Trophoblast cell (in vitro differentiated cells and primary cell): ENCODE measurements at regions not wholly inside any gene's neighbourhood (a gene's known extent, or its start where the extent isn't known, plus 50 kb on each side); places are given as distances from the start of the nearest gene placed in this dataset.
A peak's percentile ranks its signal among the peaks of the same experiment; 100 is the strongest.

ENCODE experiments used
- DNase-seq, 2 donors: peaks; one replicate each; pipeline ENCODE4 v3.0.0-alpha.2; 2016
- H2AFZ ChIP-seq: 2 replicates; pipeline ENCODE4 v1.6.1; 2013; ENCODE audit warnings: low read length, moderate library complexity, mild to moderate bottlenecking; ENCODE audit not compliant: insufficient read depth, poor library complexity
- H2AK5ac ChIP-seq: 2 replicates; pipeline ENCODE4 v1.6.1; 2013; ENCODE audit warnings: mild to moderate bottlenecking, low read length
- H2BK120ac ChIP-seq: 2 replicates; pipeline ENCODE4 v1.6.1; 2013; ENCODE audit warnings: low read length, mild to moderate bottlenecking, moderate library complexity; ENCODE audit not compliant: insufficient read depth, poor library complexity
- H2BK12ac ChIP-seq: 2 replicates; pipeline ENCODE4 v1.6.1; 2013; ENCODE audit warnings: mild to moderate bottlenecking, low read length, moderate library complexity
- H2BK5ac ChIP-seq: 2 replicates; pipeline ENCODE4 v1.6.1; 2013; ENCODE audit warnings: low read length, low read depth, moderate library complexity, mild to moderate bottlenecking; ENCODE audit not compliant: poor library complexity
- H3K14ac ChIP-seq: 2 replicates; pipeline ENCODE4 v1.6.1; 2013; ENCODE audit warnings: mild to moderate bottlenecking, low read length
- H3K18ac ChIP-seq: 2 replicates; pipeline ENCODE4 v1.6.1; 2013; ENCODE audit warnings: mild to moderate bottlenecking, low read length
- H3K23ac ChIP-seq: 2 replicates; pipeline ENCODE4 v1.6.1; 2013; ENCODE audit warnings: low read length
- H3K27ac ChIP-seq: 2 replicates; pipeline ENCODE4 v1.5.1; 2013; ENCODE audit warnings: low read depth, mild to moderate bottlenecking, inconsistent platforms, low read length, moderate library complexity
- H3K27me3 ChIP-seq: 2 replicates; pipeline ENCODE4 v1.6.1; 2013; ENCODE audit warnings: inconsistent platforms, mild to moderate bottlenecking, low read length, moderate library complexity; ENCODE audit not compliant: insufficient read depth
- H3K36me3 ChIP-seq, 2 experiments: 1 replicate in 1 of 2; 2 replicates in 1 of 2; pipeline ENCODE4 v1.6.1; 2013; ENCODE audit warnings: low read length in 2 of 2, mild to moderate bottlenecking in 2 of 2, moderate library complexity in 1 of 2; ENCODE audit not compliant: insufficient read depth in 2 of 2, control insufficient read depth in 1 of 2
- H3K4ac ChIP-seq: 2 replicates; pipeline ENCODE4 v1.6.1; 2013; ENCODE audit warnings: low read depth, mild to moderate bottlenecking, low read length, moderate library complexity
- H3K4me1 ChIP-seq, 2 experiments: 1 replicate in 1 of 2; 2 replicates in 1 of 2; pipeline ENCODE4 v1.6.1; 2013; ENCODE audit warnings: low read length in 2 of 2, mild to moderate bottlenecking in 2 of 2, moderate library complexity in 1 of 2; ENCODE audit not compliant: insufficient read depth in 2 of 2, control insufficient read depth in 1 of 2
- H3K4me2 ChIP-seq: 2 replicates; pipeline ENCODE4 v1.6.1; 2013; ENCODE audit warnings: inconsistent platforms, mild to moderate bottlenecking, low read length, moderate library complexity
- H3K4me3 ChIP-seq: 2 replicates; pipeline ENCODE4 v1.5.1; 2013; ENCODE audit warnings: mild to moderate bottlenecking, low read depth, low read length, inconsistent platforms
- H3K79me1 ChIP-seq: one replicate; pipeline ENCODE4 v1.6.1; 2013; ENCODE audit warnings: low read length
- H3K79me2 ChIP-seq: 2 replicates; pipeline ENCODE4 v1.6.1; 2013; ENCODE audit warnings: low read length, mild to moderate bottlenecking; ENCODE audit not compliant: control insufficient read depth, insufficient read depth, poor library complexity
- H3K9ac ChIP-seq: 2 replicates; pipeline ENCODE4 v1.6.1; 2013; ENCODE audit warnings: mild to moderate bottlenecking, low read length
- H3K9me3 ChIP-seq: 2 replicates; pipeline ENCODE4 v1.6.1; 2013; ENCODE audit warnings: low read depth, mild to moderate bottlenecking, control low read depth, inconsistent platforms, low read length; ENCODE audit not compliant: insufficient read depth
- H4K12ac ChIP-seq: 2 replicates; pipeline ENCODE4 v1.6.1; 2013; ENCODE audit warnings: low read depth, mild to moderate bottlenecking, low read length, moderate library complexity
- H4K8ac ChIP-seq: 2 replicates; pipeline ENCODE4 v1.6.1; 2013; ENCODE audit warnings: low read depth, mild to moderate bottlenecking, low read length, moderate library complexity
- H4K91ac ChIP-seq: one replicate; pipeline ENCODE4 v1.6.1; 2013; ENCODE audit warnings: low read depth, mild to moderate bottlenecking, low read length, moderate library complexity
- WGBS: extraction: QIAGEN DNeasy Blood & Tissue Kit; methylation state at CpG from one replicate; pipeline ENCODE4 v1.1.7; 2013; ENCODE audit warnings: missing lambda C conversion rate; ENCODE audit not compliant: insufficient read length, insufficient coverage; ENCODE audit errors: extremely low coverage; 5-methylcytosine and 5-hydroxymethylcytosine counted together

DNA sequence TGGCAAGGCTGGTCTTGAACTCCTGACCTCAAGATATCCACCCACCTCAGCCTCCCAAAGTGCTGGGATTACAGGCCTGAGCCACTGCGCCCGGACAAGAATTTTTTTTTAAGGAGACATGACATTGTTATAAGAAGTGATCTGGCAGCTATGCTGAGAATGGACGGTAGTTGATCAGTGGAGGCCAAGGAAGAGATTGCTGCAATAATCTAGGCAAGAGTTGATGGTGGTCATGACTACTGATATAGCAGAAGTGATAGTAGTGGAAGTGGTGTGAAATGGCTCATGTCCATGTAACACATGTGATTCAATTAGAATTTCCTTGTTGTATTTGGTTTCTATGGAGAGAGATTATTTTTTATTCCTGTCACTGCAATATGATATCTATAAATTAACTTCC is 125.3 kb upstream of the CCN2 start:
- WGBS: no CpG with 5 or more reads among the region's 3 CpGs

DNA sequence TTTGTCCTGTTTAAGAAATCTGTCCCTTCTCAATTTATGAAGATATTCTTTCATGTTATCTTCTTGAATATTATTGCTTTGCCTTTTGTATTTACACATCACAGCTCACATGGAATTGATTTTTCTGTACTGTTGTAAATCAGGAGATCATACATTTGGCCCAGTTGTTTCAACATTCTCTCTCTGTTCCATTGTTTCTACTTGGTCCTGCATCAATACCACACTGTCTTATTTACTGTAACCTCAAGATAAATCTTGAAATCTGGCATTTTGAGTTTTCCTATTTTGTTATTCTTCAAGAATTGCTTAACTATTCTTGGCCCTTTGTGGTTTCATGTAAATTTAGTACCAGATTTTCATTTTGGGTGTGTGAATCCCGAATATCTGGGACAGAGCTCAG is 121.7 kb upstream of the CCN2 start:
- Histone ChIP-seq H2AFZ (no peak overlapping the region), H3K4me3 (no peak overlapping the region), H2BK5ac (no peak overlapping the region), H3K23ac (no peak overlapping the region), H3K18ac (no peak overlapping the region), H3K4ac (no peak overlapping the region), H4K91ac (no peak overlapping the region), H4K12ac (no peak overlapping the region), H3K14ac (no peak overlapping the region), H3K9ac (no peak overlapping the region), H3K27me3 (no peaks in the 10 kb centered on the region), H4K8ac (no peak overlapping the region), H3K79me2 (no peaks in the 10 kb centered on the region), H2BK12ac (no peak overlapping the region), H2BK120ac (no peak overlapping the region), H3K79me1 (no peaks in the 10 kb centered on the region), H3K4me1 (no peaks in the 10 kb centered on the region), H2AK5ac (no peak overlapping the region), H3K36me3 (no peaks in the 10 kb centered on the region), H3K9me3 (no peaks in the 10 kb centered on the region), H3K27ac (no peak overlapping the region), H3K4me2 (no peak overlapping the region)
- no CpG with 5 or more reads among the region's 1 CpG for WGBS
- no peak for DNase-seq

More for the DNA sequence above, 125.3 kb upstream of the CCN2 start:
- H3K79me1 ChIP-seq: no peaks in the 10 kb centered on the region
- no peaks in the 10 kb centered on the region for H3K4me1 ChIP-seq
- no peaks in the 10 kb centered on the region for H3K36me3 ChIP-seq
- no peak overlapping the region for H4K8ac ChIP-seq
- no peak overlapping the region for H3K4me2 ChIP-seq
- no peak overlapping the region for H4K91ac ChIP-seq
- H3K27ac ChIP-seq: no peak overlapping the region
- no peak overlapping the region for H2BK12ac ChIP-seq
- H3K4me3 ChIP-seq: no peak overlapping the region
- no peak overlapping the region for H3K4ac ChIP-seq
- no peaks in the 10 kb centered on the region for H3K9me3 ChIP-seq
- H3K9ac ChIP-seq: no peak overlapping the region
- H3K27me3 ChIP-seq: no peaks in the 10 kb centered on the region
- no peak overlapping the region for H3K18ac ChIP-seq
- H3K23ac ChIP-seq: no peak overlapping the region
- H2BK120ac ChIP-seq: no peak overlapping the region
- H2AFZ ChIP-seq: no peak overlapping the region
- H3K14ac ChIP-seq: no peak overlapping the region
- H3K79me2 ChIP-seq: no peaks in the 10 kb centered on the region
- H4K12ac ChIP-seq: no peak overlapping the region
- DNase-seq: peak in 1 of 2 donors; percentile 54
- H2AK5ac ChIP-seq: no peak overlapping the region
- H2BK5ac ChIP-seq: no peak overlapping the region

DNA sequence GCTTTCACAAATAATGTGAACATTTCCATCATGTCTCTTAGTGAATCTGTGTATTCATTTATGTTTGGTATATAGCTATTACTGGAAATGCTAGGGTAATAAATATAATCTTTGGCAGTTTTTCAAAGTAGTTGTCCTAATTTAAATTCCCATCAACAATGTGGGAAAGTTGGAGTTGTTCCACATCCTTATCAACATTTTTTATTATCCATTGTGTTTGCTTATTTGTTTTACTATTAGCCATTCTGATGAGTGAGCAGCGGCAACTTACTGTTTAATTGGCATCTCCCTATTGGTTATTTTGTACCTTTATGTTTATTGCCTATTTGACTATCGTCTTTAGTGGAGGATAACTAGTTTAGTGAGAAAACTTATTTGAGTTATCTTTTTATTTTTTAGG is 121.1 kb upstream of the CCN2 start:
- DNase-seq: no peak
- no peak overlapping the region for H2BK12ac ChIP-seq

DNA sequence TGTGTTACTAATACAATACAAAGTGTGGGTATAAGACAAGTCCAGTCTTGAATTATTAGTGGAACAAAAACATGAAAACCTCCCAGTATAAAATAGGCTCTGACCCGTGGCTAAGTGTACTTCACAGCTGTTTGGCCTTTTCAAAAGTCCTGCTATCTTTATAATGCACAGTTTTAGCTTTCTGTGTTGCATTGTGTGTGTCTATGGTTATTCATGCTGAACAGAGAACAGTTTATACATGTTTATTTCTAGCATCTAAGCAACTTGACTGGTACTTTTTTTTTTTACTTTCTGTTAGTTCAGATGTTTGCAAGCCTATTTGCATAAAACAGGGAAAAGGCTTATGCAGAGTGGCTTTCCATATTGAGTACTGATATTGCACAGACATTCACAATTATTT is 119.2 kb upstream of the CCN2 start:
- no peak overlapping the region for H4K12ac ChIP-seq
- WGBS: no CpG with 5 or more reads among the region's 1 CpG
- no peak overlapping the region for H3K18ac ChIP-seq
- H3K27ac ChIP-seq: no peak overlapping the region
- no peaks in the 10 kb centered on the region for H3K27me3 ChIP-seq
- peaks cover 0 to 2% of the 10 kb centered on the region in 2 experiments for H3K36me3 ChIP-seq
- H2BK5ac ChIP-seq: no peak overlapping the region
- no peak overlapping the region for H2BK120ac ChIP-seq
- H3K14ac ChIP-seq: no peak overlapping the region
- no peak overlapping the region for H4K91ac ChIP-seq
- H3K9ac ChIP-seq: no peak overlapping the region
- no peak overlapping the region for H3K4me3 ChIP-seq
- H3K4ac ChIP-seq: no peak overlapping the region
- H3K79me2 ChIP-seq: no peaks in the 10 kb centered on the region
- H3K4me1 ChIP-seq: no peaks in the 10 kb centered on the region
- H3K4me2 ChIP-seq: no peak overlapping the region
- H4K8ac ChIP-seq: no peak overlapping the region
- no peak for DNase-seq
- no peak overlapping the region for H3K23ac ChIP-seq
- H2AFZ ChIP-seq: no peak overlapping the region
- no peaks in the 10 kb centered on the region for H3K9me3 ChIP-seq
- no peak overlapping the region for H2AK5ac ChIP-seq
- H3K79me1 ChIP-seq: no peaks in the 10 kb centered on the region
- no peak overlapping the region for H2BK12ac ChIP-seq

More for the DNA sequence above, 121.1 kb upstream of the CCN2 start:
- Histone ChIP-seq H3K27me3 (no peaks in the 10 kb centered on the region), H3K9me3 (no peaks in the 10 kb centered on the region), H2AFZ (no peak overlapping the region), H3K4me1 (no peaks in the 10 kb centered on the region), H3K23ac (no peak overlapping the region), H2AK5ac (no peak overlapping the region), H2BK5ac (no peak overlapping the region), H4K12ac (no peak overlapping the region), H4K8ac (no peak overlapping the region), H3K14ac (no peak overlapping the region), H4K91ac (no peak overlapping the region), H3K4me2 (no peak overlapping the region), H3K79me2 (no peaks in the 10 kb centered on the region), H3K18ac (no peak overlapping the region), H3K4ac (no peak overlapping the region), H3K79me1 (no peaks in the 10 kb centered on the region), H3K27ac (no peak overlapping the region), H3K4me3 (no peak overlapping the region), H3K36me3 (no peaks in the 10 kb centered on the region), H2BK120ac (no peak overlapping the region), H3K9ac (no peak overlapping the region)
- no CpG with 5 or more reads among the region's 2 CpGs for WGBS
